Suprapubic skin (tissue), 4 donors: ENCODE measurements at regions not wholly inside any gene's neighbourhood (a gene's known extent, or its start where the extent isn't known, plus 50 kb on each side); places are given as distances from the start of the nearest gene placed in this dataset.

ENCODE experiments used
- DNase-seq, 2 donors: peaks; one replicate each; pipeline ENCODE4 v3.0.0-alpha.2; 2019; ENCODE audit warnings: low spot score in 2 of 2
- H3K27ac ChIP-seq: fragments of 200-600 bp; sonication (generic); one replicate; pipeline ENCODE4 v1.5.1; 2019
- H3K27me3 ChIP-seq: fragments of 200-600 bp; sonication (generic); one replicate; pipeline ENCODE4 v1.5.1; 2019
- H3K36me3 ChIP-seq: fragments of 200-600 bp; sonication (generic); one replicate; pipeline ENCODE4 v1.5.1; 2019
- H3K4me1 ChIP-seq: fragments of 200-600 bp; sonication (generic); one replicate; pipeline ENCODE4 v1.5.1; 2019
- H3K4me3 ChIP-seq: fragments of 200-600 bp; sonication (generic); one replicate; pipeline ENCODE4 v1.5.1; 2019; ENCODE audit warnings: mild to moderate bottlenecking
- H3K9me3 ChIP-seq: fragments of 200-600 bp; sonication (generic); one replicate; pipeline ENCODE4 v1.5.1; 2019
- CTCF ChIP-seq, 2 donors: fragments of 200-600 bp in 1 of 2; fragments of 450-650 bp in 1 of 2; sonication (generic) in 1 of 2; IDR thresholded peaks; one replicate each; pipeline ENCODE4 v1.5.1; 2016 to 2019; ENCODE audit warnings: antibody characterized with exemption in 2 of 2, mild to moderate bottlenecking in 1 of 2, moderate library complexity in 1 of 2
- EP300 ChIP-seq: sonication (generic); formaldehyde crosslinking; IDR thresholded peaks from one replicate; pipeline ENCODE4 v1.6.1; 2017; ENCODE audit warnings: antibody characterized with exemption
- POLR2A ChIP-seq, 2 donors: fragments of 450-650 bp; IDR thresholded peaks; one replicate each; pipeline ENCODE4 v1.6.1; 2017; ENCODE audit warnings: antibody characterized with exemption in 2 of 2, mild to moderate bottlenecking in 2 of 2, moderate library complexity in 2 of 2
- POLR2AphosphoS5 ChIP-seq, 3 donors: sonication (generic); formaldehyde crosslinking; IDR thresholded peaks; one replicate each; pipeline ENCODE4 v1.6.1; 2017; ENCODE audit warnings: antibody characterized with exemption in 3 of 3
- WGBS: methylation state at CpG from one replicate; pipeline ENCODE4 v1.1.5; 2018; 5-methylcytosine and 5-hydroxymethylcytosine counted together

- peaks cover 30% of the 10 kb centered on the region for H3K4me1 ChIP-seq
- peak overlapping the region; percentile 62 for H3K27ac ChIP-seq
- H3K4me3 ChIP-seq = peak overlapping the region; percentile 8
- no peak for DNase-seq
- H3K36me3 ChIP-seq = no peaks in the 10 kb centered on the region
- no peaks in the 10 kb centered on the region for H3K9me3 ChIP-seq
- WGBS = 50% methylated on average over 15 of the region's 18 CpGs
- H3K27me3 ChIP-seq = no peaks in the 10 kb centered on the region
- TF ChIP-seq POLR2A (IDR thresholded peaks at IDR 0.05) (no peak), POLR2AphosphoS5 (IDR thresholded peaks at IDR 0.05) (no peak), EP300 (no peak), CTCF (IDR thresholded peaks at IDR 0.05) (no peak)
These were observed 60.3 kb upstream of the BCL2L14 start for GRCh38 chr12:12010277-12011039.

- H3K27me3 ChIP-seq = no peaks in the 10 kb centered on the region
- 96% methylated on average over 5 of the region's 5 CpGs for WGBS
- TF ChIP-seq EP300 (no peak), CTCF (IDR thresholded peaks at IDR 0.05) (no peak), POLR2AphosphoS5 (IDR thresholded peaks at IDR 0.05) (no peak), POLR2A (IDR thresholded peaks at IDR 0.05) (no peak)
These were observed 58.9 kb upstream of the BCL2L14 start for GRCh38 chr12:12011880-12012260.

DNA sequence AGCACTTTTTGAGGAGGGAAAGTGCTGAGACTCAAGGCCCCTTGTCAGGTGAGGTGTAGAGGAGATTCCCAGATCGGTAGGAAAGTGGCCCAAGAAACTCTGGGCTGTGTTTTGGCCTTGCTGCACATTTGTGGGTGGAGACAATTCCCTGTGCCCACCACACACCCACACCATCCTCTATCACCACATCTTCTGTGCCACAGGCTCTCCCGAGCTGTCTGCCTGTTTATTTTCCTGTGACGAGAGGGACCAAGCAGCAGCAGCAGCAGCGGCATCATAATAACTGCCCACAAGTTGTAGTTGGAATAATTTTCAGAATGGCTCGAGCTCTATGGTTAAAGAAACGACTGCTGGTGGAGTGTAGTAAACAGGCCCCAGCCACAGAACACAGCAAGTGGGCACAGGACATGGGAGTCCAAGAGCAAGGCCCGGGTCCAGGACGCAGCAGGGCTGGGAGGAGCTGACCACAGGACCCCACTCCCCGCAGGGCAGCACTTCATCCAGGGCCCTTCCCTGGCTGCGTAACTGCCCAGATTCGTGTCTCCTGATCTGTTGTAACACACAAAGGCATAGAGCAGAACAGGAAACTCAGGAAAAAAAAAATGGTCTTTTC lies 55.6 kb upstream of the BCL2L14 start:
- H3K4me3 ChIP-seq = no peak overlapping the region
- DNase-seq = no peak
- H3K4me1 ChIP-seq = peaks cover 36% of the 10 kb centered on the region
- no peaks in the 10 kb centered on the region for H3K27me3 ChIP-seq
- WGBS = 88% methylated on average over 11 of the region's 11 CpGs
- no peak for TF ChIP-seq CTCF (IDR thresholded peaks at IDR 0.05)
- no peak for TF ChIP-seq EP300
- no peak for TF ChIP-seq POLR2AphosphoS5 (IDR thresholded peaks at IDR 0.05)
- TF ChIP-seq POLR2A (IDR thresholded peaks at IDR 0.05) = no peak
- H3K27ac ChIP-seq = no peak overlapping the region
- H3K9me3 ChIP-seq = no peaks in the 10 kb centered on the region
- no peaks in the 10 kb centered on the region for H3K36me3 ChIP-seq

More at GRCh38 chr12:12011880-12012260, 58.9 kb upstream of the BCL2L14 start:
- Histone ChIP-seq H3K36me3 (no peaks in the 10 kb centered on the region), H3K4me1 (peaks cover 36% of the 10 kb centered on the region), H3K27ac (no peak overlapping the region), H3K9me3 (no peaks in the 10 kb centered on the region), H3K4me3 (no peak overlapping the region)
- DNase-seq = no peak

- Histone ChIP-seq H3K36me3 (no peaks in the 10 kb centered on the region), H3K4me1 (peaks cover 23% of the 10 kb centered on the region), H3K27me3 (no peaks in the 10 kb centered on the region), H3K4me3 (no peak overlapping the region), H3K27ac (no peak overlapping the region), H3K9me3 (no peaks in the 10 kb centered on the region)
- TF ChIP-seq CTCF (IDR thresholded peaks at IDR 0.05) (no peak), POLR2A (IDR thresholded peaks at IDR 0.05) (no peak), EP300 (no peak), POLR2AphosphoS5 (IDR thresholded peaks at IDR 0.05) (no peak)
- 74% methylated on average over 8 of the region's 8 CpGs for WGBS
- DNase-seq = no peak
These were observed 54.2 kb upstream of the BCL2L14 start for GRCh38 chr12:12016284-12017100.

DNA sequence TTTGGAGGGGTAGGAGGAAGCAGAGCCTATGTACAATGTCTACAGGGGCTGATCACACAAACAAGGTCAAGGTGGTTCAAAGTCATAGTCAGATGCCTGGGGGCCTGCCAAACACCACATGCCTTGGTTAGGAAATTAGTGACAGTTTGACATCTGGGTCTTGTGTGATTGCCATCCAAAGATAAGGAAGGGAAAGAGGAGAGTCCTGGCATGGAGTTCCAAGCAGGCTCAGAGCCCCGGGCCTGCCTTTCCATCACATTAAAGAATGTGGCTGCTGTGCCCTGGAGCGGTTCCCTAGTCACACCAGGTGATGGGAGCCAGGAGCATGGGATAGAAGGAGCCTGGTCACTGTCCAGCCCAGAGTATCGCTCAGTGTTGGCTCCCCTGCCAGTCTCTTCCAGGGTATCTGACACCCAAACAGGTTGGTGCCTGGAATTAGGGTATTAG lies 53.6 kb upstream of the BCL2L14 start:
- Histone ChIP-seq H3K27me3 (no peaks in the 10 kb centered on the region), H3K9me3 (no peaks in the 10 kb centered on the region), H3K4me3 (no peak overlapping the region), H3K4me1 (peaks cover 21% of the 10 kb centered on the region), H3K36me3 (no peaks in the 10 kb centered on the region), H3K27ac (no peak overlapping the region)
- no peak for TF ChIP-seq POLR2AphosphoS5 (IDR thresholded peaks at IDR 0.05)
- TF ChIP-seq POLR2A (IDR thresholded peaks at IDR 0.05) = no peak
- TF ChIP-seq EP300 = no peak
- no peak for TF ChIP-seq CTCF (IDR thresholded peaks at IDR 0.05)
- 57% methylated on average over 3 of the region's 3 CpGs for WGBS
- no peak for DNase-seq
